SH-SY5Y (cell line): ENCODE measurements at regions not wholly inside any gene's neighbourhood (a gene's known extent, or its start where the extent isn't known, plus 50 kb on each side); places are given as distances from the start of the nearest gene placed in this dataset.

Experiments used
- GATA2 ChIP-seq: IDR thresholded peaks from 2 replicates; pipeline ENCODE4 v1.6.1; 2011; ENCODE audit warnings: mild to moderate bottlenecking, low read depth, low read length
- GATA3 ChIP-seq: IDR thresholded peaks from 2 replicates; pipeline ENCODE4 v1.6.1; 2011; ENCODE audit warnings: low read depth, mild to moderate bottlenecking, low read length, moderate library complexity

GRCh38 chr14:99028041-99028440, 244.0 kb downstream of the BCL11B start:
- TF ChIP-seq GATA2, result no peak
- TF ChIP-seq GATA3, result no peak
